A549 (cell line): ENCODE measurements at regions not wholly inside any gene's neighbourhood (a gene's known extent, or its start where the extent isn't known, plus 50 kb on each side); places are given as distances from the start of the nearest gene placed in this dataset.

ENCODE experiments used
- CHD2 ChIP-seq: fragments of 150-350 bp; IDR thresholded peaks from 2 replicates; pipeline ENCODE4 v1.6.1; 2014; ENCODE audit warnings: low read length; ENCODE audit not compliant: partially characterized antibody
- EP300 ChIP-seq, 2 experiments: fragments of >200 bp; sonication (Bioruptor Twin); formaldehyde crosslinking; IDR thresholded peaks; 2 replicates in 1 of 2; 3 replicates in 1 of 2; pipeline ENCODE4 v1.6.1; 2016 to 2017
- JUNB ChIP-seq: fragments of >200 bp; sonication (Bioruptor Twin); formaldehyde crosslinking; IDR thresholded peaks from 2 replicates; pipeline ENCODE4 v1.6.1; 2016
- MAX ChIP-seq: IDR thresholded peaks from 2 replicates; pipeline ENCODE4 v1.6.1; 2012
- MAZ ChIP-seq: fragments of 150-350 bp; IDR thresholded peaks from 2 replicates; pipeline ENCODE4 v1.6.1; 2014; ENCODE audit warnings: antibody characterized with exemption, low read depth, low read length, borderline replicate concordance
- NFE2L2 ChIP-seq: fragments of 150-350 bp; conservative IDR thresholded peaks from 2 replicates; pipeline ENCODE4 v1.6.1; 2014; ENCODE audit warnings: low read length
- POLR2A ChIP-seq: IDR thresholded peaks from 2 replicates; pipeline ENCODE4 v1.6.1; 2012; ENCODE audit warnings: mild to moderate bottlenecking, low read length
- RAD21 ChIP-seq, 2 experiments: fragments of >200 bp in 1 of 2; sonication (Bioruptor Twin) in 1 of 2; formaldehyde crosslinking in 1 of 2; IDR thresholded peaks in 1 of 2; conservative IDR thresholded peaks in 1 of 2; 2 replicates in 1 of 2; 3 replicates in 1 of 2; pipeline ENCODE4 v1.6.1; 2012 to 2018; ENCODE audit warnings: inconsistent platforms in 1 of 2
- TP53 ChIP-seq: fragments of 250-450 bp; sonication (Bioruptor Pico); IDR thresholded peaks from 2 replicates; pipeline ENCODE4 v1.5.0; 2021; ENCODE audit warnings: mild to moderate bottlenecking, moderate library complexity
- USF2 ChIP-seq: fragments of 450-650 bp; IDR thresholded peaks from 2 replicates; pipeline ENCODE4 v1.6.1; 2014; ENCODE audit warnings: antibody characterized with exemption
- TF ChIP-seq, protein P1 (sequence below): fragments of >200 bp; sonication (Bioruptor Twin); formaldehyde crosslinking; IDR thresholded peaks from 3 replicates; pipeline ENCODE4 v1.5.1; 2016
- TF ChIP-seq, protein P2 (sequence below): fragments of 250-450 bp; sonication (Bioruptor Pico); IDR thresholded peaks from 2 replicates; pipeline ENCODE4 v1.5.0; 2021; ENCODE audit warnings: mild to moderate bottlenecking, moderate library complexity, borderline replicate concordance
- TF ChIP-seq, protein P3 (sequence below): fragments of >200 bp; sonication (Bioruptor Twin); formaldehyde crosslinking; IDR thresholded peaks from 3 replicates; pipeline ENCODE4 v1.6.1; 2016

- no peak for TF ChIP-seq USF2
- TF ChIP-seq, protein P1, sequence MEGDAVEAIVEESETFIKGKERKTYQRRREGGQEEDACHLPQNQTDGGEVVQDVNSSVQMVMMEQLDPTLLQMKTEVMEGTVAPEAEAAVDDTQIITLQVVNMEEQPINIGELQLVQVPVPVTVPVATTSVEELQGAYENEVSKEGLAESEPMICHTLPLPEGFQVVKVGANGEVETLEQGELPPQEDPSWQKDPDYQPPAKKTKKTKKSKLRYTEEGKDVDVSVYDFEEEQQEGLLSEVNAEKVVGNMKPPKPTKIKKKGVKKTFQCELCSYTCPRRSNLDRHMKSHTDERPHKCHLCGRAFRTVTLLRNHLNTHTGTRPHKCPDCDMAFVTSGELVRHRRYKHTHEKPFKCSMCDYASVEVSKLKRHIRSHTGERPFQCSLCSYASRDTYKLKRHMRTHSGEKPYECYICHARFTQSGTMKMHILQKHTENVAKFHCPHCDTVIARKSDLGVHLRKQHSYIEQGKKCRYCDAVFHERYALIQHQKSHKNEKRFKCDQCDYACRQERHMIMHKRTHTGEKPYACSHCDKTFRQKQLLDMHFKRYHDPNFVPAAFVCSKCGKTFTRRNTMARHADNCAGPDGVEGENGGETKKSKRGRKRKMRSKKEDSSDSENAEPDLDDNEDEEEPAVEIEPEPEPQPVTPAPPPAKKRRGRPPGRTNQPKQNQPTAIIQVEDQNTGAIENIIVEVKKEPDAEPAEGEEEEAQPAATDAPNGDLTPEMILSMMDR = no peak
- no peak for TF ChIP-seq MAX
- no peak for TF ChIP-seq JUNB
- TF ChIP-seq POLR2A = no peak
- no peak for TF ChIP-seq CHD2
- TF ChIP-seq, protein P2, sequence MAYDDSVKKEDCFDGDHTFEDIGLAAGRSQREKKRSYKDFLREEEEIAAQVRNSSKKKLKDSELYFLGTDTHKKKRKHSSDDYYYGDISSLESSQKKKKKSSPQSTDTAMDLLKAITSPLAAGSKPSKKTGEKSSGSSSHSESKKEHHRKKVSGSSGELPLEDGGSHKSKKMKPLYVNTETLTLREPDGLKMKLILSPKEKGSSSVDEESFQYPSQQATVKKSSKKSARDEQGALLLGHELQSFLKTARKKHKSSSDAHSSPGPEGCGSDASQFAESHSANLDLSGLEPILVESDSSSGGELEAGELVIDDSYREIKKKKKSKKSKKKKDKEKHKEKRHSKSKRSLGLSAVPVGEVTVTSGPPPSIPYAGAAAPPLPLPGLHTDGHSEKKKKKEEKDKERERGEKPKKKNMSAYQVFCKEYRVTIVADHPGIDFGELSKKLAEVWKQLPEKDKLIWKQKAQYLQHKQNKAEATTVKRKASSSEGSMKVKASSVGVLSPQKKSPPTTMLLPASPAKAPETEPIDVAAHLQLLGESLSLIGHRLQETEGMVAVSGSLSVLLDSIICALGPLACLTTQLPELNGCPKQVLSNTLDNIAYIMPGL (CRISPR knock-in tag) = no peak
- TF ChIP-seq RAD21 (conservative IDR thresholded peaks at IDR 0.05 in 1 of 2, IDR thresholded peaks at IDR 0.05 in 1 of 2) = no peak
- TF ChIP-seq MAZ = no peak
- TF ChIP-seq NFE2L2 = no peak
- no peak for TF ChIP-seq TP53 (CRISPR knock-in tag)
- TF ChIP-seq EP300 (IDR thresholded peaks at IDR 0.05) = no peak
- TF ChIP-seq, protein P3, sequence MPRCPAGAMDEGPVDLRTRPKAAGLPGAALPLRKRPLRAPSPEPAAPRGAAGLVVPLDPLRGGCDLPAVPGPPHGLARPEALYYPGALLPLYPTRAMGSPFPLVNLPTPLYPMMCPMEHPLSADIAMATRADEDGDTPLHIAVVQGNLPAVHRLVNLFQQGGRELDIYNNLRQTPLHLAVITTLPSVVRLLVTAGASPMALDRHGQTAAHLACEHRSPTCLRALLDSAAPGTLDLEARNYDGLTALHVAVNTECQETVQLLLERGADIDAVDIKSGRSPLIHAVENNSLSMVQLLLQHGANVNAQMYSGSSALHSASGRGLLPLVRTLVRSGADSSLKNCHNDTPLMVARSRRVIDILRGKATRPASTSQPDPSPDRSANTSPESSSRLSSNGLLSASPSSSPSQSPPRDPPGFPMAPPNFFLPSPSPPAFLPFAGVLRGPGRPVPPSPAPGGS = no peak
Observed at GRCh38 chr14:56724013-56724412, 86.3 kb downstream of the OTX2 start.
